GM18858 (cell line): ENCODE measurements at regions not wholly inside any gene's neighbourhood (a gene's known extent, or its start where the extent isn't known, plus 50 kb on each side); places are given as distances from the start of the nearest gene placed in this dataset.
A peak's percentile ranks its signal among the peaks of the same experiment; 100 is the strongest.

ENCODE experiments used
- ATAC-seq: cut with Tn5 transposase; IDR thresholded peaks from one replicate; pipeline ENCODE4 v1.9.1; 2021; ENCODE audit not compliant: unreplicated experiment

DNA sequence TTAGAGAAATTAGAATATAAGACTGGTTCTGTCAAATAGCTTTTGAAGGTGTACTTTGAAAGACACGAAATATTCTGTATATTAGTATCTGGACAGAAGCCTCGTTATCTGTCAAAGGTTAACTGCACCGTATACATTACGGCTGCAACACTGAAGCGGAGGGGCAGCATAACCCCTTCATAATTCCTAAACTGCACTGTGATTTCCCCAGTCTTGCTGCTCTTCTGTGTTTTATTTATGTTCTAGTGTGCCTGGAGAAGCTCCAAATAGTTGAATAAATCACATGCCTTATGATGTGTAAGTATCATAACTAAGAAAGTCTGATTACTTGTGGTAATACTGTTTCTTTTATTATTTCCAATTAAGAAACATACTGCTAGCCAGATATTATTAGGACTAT lies 285.7 kb upstream of the ROBO2 start:
- no peak for ATAC-seq

DNA sequence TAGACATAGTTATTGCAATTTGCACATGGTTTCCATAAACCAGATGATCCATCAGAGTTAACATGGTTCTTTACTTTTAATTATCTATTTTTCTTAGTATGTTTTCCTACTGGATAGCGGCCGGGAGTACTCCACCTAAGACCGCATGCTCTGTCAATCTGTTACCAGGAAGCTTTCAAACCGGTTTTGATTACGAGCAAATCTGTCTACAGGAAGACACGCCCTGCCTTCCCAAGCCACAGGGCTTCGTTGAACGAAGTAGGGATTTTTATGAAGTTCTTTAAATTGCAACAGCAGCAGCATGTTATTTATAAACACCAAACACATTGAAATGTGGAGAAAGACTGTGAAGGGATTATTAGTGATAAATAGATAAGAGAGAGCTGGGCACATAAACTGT lies 283.3 kb upstream of the ROBO2 start:
- ATAC-seq = no peak

DNA sequence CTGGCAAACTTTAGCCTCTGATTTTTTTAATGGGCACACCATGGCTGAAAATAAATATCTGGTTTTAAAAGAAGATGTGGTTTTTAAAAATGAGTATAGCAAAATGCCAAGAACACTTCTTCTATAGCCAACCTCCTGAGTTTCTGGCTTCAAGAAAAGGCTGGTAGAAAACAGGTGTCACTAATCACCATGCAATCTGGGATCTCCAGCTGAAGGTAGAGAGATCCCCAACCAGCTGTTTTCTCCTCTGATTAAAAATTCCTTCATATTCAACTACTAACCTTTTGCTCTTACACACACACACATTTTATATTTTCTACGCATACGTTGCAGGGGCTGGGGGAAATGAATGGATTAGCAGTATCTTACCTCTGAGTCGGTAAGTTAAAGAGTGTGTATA lies 279.6 kb upstream of the ROBO2 start:
- ATAC-seq = no peak

DNA sequence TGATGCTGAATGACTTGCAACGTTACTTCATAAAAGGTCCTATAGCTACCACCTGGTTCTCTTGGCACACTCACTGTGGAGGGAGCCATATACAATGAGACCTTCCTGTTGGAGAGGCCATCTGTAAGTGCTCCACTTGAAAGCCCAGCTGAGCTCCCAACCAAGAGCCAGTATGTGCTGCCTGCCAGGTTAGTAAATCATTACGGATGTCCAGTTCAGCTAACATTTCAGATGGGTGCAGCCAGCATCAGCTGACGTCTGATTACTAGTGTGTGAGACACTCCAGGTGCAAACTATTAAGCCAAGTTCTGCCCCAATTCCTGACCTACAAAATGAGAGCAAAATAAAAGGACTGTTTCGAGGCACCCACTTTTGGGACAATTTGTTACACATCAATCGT lies 274.4 kb upstream of the ROBO2 start:
- no peak for ATAC-seq

DNA sequence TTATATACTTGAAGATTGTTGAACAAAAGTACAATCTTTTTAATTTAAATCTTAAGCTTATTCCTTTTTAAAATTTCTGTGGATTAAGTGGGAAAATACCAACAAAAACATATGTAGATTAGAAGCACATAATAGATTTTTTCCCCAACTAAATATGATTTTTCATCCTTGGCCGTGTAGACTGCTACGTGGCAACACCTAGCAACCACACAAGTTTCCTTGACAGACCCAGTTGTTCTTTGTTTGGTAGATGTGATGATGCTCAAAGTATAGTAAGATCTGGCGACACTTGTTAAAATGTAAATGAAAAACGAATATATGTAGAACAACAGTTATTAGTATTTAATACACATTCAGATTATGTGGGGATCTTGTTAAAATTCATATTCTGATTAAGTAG lies 271.0 kb upstream of the ROBO2 start:
- no peak for ATAC-seq

DNA sequence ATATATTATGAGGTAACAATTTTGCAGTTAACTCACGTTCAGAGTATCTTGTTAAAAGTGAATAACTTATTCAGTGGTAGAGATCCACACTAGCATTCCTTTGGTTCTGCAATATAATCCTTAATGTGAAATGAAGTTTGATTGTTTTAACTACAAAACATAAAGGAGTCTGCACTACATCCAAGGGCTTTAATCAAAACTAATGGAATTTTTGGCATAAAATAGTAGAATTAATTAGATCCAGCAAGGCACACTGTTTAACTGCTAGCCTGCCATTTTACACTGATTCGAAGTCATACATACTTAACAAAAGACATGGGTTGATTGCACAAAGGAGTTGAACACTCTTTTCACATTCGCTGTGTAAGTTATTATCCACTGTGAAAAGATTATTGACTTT lies 263.0 kb upstream of the ROBO2 start:
- no peak for ATAC-seq

DNA sequence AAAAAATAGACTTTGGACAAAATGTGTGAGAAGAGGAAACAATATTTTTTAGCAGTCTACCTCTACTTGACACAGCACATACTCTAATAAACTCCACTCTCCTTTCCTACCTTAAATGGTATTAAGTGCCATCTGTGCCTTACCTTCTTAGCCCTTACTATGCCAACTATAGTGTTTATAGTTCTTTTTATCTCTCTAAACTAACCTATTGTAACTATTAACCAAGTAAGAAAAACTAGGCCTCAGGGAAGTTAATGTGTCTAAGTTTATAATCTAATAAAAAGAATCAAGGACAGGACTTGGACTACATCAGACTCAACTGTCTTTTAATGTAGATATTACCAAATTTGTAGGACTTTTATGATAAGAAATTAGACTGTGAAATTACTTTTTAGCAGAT lies 251.7 kb upstream of the ROBO2 start:
- no peak for ATAC-seq

DNA sequence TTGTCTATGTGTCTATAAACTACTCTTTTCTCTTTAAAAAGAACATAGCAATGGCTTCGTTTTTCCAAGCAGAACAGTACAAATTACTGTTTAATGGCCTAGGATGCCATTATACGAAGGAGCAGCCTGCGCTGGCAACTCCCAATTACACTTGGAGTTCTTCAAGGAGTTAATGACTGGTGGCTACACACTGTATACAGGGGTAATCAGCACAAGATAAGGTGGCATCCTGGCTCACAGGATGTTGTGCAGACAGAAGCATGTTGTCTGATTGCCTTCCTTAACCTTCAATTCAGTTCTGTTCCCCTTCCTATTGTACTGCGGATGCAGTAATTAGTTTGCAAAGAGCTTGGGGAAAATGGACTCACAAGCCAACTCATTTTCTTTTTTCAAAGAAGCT lies 250.7 kb upstream of the ROBO2 start:
- ATAC-seq = no peak

DNA sequence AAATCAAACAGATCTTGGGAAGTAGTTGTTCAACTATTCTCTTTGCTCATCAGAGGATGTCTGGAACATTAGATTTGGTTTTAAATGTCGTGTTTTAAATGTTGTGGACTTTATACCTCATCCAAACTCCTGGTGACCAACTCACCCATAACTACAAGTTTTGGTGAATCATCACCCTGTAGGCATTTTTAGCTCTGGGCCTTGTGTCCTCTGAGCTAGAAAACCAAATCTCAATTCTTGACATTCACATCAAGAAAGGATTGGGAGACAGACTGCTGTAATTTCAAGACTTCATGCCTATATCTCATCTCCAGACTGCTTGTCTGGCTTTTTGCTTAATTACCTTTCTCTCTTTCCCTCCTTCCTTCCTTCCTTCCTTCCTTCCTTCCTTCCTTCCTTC lies 228.5 kb upstream of the ROBO2 start:
- ATAC-seq = no peak

DNA sequence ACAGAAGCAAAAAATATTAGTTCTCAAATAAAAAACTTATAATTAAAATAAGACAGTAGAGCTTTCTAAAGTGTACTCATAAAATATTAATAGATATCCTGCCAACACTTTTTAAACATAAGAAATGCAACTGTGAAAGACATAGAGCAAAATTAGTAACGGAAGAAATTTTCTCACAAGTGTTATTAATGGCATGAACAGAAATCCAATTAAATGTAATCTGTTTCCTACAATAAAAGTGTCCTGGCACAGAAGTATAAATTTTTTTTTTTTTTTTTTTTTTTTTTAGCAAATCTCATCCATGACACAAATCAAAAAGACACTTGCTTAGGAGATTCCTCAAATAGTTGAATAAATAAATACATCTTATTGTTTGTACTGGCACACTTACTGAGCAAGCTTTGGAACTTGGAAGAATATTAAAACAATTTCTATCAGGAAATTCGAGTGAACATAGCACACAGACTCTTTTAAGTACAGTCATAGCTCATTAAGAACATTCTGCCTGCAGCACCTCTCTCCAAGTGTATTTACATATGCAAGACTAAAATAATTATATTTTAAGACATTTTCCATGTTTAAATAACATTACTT lies 227.2 kb upstream of the ROBO2 start:
- no peak for ATAC-seq

DNA sequence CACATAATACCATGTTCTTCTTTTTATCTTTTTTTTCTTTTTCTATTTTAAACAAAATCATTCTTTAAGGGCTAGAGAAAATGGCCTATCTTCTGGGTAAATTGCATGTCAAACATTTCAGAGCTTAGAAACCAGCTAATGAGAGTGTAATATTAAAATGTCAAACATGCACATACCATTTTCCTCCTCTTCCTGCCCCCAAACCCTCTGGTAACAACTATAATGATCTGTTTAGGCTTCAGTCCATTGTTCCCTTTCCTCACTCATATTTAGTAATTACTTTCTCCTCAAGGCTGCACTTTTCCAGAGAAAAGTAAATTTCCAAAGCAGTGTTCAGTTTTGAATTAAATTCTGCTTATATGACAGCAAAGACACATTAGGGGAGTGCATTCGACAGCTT lies 224.3 kb upstream of the ROBO2 start:
- no peak for ATAC-seq

DNA sequence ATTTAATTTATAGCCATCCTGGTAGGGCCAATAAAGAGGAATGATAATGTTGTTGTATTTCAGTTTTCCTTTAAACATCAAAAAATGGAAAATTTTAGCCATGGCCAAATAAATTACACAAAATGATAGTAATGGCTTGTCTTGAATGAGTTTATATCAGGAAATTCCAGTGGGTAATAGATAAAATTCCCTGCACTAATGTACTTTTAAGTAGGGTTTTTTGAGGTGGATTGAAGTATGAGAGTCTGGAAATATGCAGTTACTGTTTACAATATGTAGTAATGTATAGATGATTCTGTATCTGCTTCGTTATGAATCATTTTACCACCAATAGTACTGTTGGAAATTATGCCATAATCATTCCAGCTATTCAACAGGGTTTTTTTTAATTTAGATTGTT lies 219.4 kb upstream of the ROBO2 start:
- no peak for ATAC-seq

DNA sequence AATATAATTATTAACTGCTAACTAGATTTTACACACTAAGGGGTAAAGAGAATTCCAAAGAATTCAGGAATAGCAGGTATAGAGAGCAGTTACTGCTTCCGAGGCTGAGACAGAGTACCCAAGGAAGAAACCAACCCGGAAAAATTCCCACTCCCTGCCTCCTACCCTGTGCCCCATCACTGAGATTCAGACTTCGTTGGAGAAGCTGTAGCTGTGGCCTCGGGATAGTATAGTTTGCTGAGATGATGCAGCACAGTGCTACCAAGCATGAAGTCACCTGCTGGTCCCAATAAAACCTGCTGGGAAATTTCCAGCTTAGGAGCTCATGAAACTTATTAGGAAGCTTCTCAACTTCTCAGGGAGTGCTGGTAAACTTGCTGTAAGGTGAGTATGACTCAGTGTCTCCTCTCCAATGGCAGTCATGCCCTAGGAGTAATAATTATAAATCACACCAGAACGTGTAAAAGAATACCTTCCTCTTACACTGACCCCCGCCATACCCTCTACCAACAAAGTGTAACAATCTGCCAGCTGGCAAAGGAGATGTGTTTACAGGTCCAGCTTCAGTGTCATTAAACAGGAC lies 215.2 kb upstream of the ROBO2 start:
- ATAC-seq = no peak

DNA sequence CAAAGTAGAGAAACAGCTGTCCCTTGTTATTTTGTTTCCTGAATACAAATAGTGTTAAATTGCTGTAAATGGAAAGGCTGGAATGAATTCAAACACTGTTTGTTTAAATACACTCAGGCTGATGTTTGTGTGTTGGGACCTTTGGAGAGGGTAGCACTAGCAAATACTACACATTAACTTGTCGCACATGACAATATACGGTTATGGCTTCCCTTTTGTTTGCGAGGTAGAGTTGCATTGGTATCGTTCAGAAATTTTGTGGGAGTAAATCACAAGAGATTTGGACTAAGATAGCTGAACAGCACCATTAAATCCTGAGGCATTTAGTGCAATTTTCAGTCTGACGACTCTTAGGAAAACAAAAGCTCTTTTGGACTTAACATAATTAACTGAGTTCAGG lies 213.0 kb upstream of the ROBO2 start:
- ATAC-seq = no peak

DNA sequence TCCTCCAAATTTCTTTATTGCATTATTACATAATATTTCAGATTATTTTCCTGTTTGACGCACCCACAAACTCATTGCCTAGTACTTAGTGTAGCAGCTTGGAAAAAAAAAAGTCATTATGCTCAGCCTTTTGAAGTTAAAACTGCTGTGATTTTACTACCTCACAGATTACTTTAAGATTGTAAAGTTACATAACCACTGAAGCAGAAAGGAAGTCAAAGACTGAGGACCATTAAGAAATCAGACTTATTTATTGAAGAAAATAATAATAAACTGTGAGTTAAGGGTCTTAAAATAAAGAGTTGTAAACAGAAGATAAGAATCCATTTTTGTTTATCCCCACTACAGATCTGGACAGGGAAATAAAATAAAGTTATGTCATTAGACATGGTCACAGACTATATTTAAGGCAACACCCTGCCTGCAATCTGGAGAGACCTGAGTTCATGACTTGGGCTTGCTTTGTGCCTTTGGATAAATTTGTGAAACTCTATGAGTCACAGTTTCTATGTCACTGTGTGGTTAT lies 212.1 kb upstream of the ROBO2 start:
- no peak for ATAC-seq

DNA sequence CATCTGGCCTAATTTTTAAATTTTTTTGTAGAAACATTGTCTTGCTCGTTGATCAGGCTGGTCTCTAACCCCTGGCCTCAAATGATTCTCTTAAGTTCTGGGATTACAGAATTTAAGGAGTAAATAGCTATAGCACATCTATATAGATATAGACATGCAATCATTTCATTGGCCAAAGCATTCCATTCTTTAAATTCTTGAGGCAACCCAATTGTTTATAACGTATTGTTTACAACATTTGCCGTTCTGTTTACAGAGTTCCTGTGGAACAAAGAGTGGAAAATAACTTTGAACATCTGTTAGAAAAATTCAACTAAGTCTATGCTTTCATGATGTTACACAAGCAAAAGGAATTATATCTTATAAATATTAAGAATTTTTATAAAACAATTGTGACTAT lies 205.2 kb upstream of the ROBO2 start:
- ATAC-seq = no peak

DNA sequence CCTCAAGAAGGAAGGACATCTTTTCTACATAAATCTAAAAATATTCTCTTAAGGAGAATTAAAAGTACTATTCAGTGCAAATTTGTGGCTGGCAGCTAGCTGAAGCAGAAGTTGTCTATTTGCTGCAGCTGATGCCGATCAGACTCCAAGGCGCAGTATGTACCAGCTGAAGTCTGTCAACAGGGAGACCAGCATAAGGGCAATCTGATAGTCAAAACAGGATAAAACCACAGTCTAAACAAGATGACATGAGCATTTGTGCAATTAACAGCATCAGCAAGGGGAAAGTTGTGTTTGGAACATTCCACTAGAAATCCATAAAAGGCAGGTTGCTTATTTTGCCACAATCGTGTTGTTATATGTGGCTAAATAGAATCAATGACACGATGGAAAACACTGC lies 198.2 kb upstream of the ROBO2 start:
- no peak for ATAC-seq

DNA sequence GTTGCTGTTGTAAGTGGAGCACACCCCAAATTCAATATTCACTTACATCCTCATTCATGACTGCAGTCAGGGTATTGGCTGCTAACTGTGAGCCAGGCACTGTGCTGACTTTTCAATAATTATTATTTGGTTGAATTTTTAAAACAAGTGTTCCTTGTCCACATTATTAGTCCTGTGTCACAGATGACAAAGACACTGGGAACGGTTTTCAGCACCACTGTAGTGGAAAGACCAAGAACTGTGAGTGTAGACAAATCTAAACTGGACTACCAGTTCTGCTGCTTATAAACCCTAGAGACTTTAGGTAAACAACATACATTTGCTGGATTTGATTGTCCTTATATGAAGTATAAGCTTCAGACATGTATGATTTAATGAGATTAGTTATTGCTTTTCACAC lies 197.7 kb upstream of the ROBO2 start:
- no peak for ATAC-seq

DNA sequence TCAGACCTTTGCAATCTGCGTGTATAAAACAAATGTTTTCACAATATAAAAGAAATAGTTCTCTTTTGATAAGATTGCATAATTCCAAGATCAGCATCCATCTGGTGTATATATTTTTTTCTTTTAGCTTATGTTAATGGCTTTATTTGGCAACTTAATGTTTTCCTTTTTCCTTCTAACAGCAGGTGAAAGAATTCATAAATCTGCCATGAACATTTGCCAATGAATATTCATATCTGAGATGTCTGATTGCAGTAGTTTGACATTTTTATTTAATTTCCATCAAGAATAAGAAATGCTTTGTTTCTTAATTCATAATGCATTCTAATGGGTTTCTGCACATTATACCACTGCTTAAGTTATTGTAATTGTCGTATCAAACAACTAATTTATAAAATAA lies 184.4 kb upstream of the ROBO2 start:
- no peak for ATAC-seq

DNA sequence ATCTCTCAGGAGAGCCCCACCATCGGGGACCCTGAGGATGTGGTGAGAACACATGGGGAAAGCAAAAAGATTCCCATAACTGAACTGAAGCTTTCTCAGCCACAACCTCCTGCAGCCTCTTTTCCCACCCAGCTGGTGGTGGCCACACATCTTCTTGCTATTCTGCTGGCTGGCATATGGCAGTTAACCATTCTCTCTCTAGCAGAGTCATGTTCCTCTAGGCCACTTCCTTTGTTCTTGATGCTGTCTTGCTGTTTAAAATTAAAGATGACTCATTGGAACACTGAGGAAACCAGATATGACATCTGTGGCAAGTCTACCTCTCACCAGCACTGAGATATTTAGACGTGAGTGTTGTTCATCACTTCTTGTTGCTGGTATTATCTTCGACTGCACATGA lies 180.3 kb upstream of the ROBO2 start:
- ATAC-seq = no peak

DNA sequence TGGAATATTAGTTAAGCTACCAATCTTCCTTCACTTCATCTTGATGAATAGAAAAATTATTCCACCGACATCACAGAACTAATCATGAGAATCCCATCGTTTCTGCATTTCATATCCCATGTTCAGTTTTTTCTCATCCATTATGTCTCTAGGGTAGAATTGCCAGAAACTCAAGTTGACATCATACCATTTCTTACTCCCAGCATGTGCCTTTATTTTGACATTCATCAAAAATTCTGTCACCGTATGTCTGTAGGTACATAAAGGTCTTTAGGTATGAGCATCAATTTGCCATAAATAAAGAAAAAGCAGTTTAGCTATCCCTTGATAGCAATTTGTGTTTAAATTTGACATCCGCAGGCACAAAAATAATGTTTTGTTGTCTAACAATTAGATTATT lies 175.5 kb upstream of the ROBO2 start:
- no peak for ATAC-seq

DNA sequence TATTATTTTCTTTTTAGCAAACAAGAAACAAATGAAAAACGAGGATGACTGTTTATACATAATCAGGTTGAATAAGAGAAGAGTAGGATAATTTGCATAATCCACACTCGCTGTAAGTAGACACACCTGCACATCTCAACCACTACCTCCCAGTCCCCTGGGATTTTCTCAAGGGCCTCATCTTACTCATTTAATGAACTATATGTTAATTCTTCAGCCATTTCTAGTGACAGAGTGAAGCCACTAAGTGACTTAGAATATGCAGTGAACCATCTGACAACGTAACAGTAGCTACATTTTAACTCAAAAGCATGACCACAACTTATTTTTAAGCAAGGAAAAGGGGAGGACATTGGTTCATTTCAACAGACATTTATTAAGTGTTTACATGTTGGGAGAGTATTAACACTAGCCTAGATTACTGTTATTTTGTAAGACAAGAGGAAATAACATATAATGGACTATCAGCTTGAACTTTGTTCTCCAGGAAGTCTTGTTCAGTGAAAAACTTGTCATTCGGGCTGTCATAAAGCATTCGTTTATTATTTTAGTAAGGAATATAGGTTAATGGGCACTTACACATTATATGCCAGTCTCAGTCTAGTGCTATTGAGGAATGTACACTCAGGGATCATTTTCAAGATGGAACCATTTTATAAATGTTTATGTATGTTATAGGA lies 173.0 kb upstream of the ROBO2 start:
- peak; percentile 83 for ATAC-seq
